HEK293T (cell line): ENCODE measurements at regions not wholly inside any gene's neighbourhood (a gene's known extent, or its start where the extent isn't known, plus 50 kb on each side); places are given as distances from the start of the nearest gene placed in this dataset.

Source experiments
- ARNT ChIP-seq: fragments of 450-650 bp; IDR thresholded peaks from 2 replicates; pipeline ENCODE4 v1.6.1; 2017; ENCODE audit warnings: mild to moderate bottlenecking
- BHLHE40 ChIP-seq: fragments of 450-650 bp; IDR thresholded peaks from 2 replicates; pipeline ENCODE4 v1.6.1; 2016; ENCODE audit warnings: mild to moderate bottlenecking, moderate library complexity, borderline replicate concordance
- FOXM1 ChIP-seq: fragments of 450-650 bp; IDR thresholded peaks from 2 replicates; pipeline ENCODE4 v1.6.1; 2017; ENCODE audit warnings: mild to moderate bottlenecking, borderline replicate concordance
- L3MBTL2 ChIP-seq: fragments of 450-650 bp; conservative IDR thresholded peaks from 2 replicates; pipeline ENCODE4 v1.6.1; 2016; ENCODE audit warnings: mild to moderate bottlenecking
- NFRKB ChIP-seq: fragments of 450-650 bp; IDR thresholded peaks from 2 replicates; pipeline ENCODE4 v1.6.1; 2016; ENCODE audit warnings: mild to moderate bottlenecking, moderate library complexity
- SP1 ChIP-seq: fragments of 450-650 bp; IDR thresholded peaks from 2 replicates; pipeline ENCODE4 v1.6.1; 2017
- SUZ12 ChIP-seq: fragments of 450-650 bp; IDR thresholded peaks from 2 replicates; pipeline ENCODE4 v1.6.1; 2016; ENCODE audit warnings: mild to moderate bottlenecking
- ZNF384 ChIP-seq: fragments of 450-650 bp; IDR thresholded peaks from 2 replicates; pipeline ENCODE4 v1.6.1; 2016

DNA sequence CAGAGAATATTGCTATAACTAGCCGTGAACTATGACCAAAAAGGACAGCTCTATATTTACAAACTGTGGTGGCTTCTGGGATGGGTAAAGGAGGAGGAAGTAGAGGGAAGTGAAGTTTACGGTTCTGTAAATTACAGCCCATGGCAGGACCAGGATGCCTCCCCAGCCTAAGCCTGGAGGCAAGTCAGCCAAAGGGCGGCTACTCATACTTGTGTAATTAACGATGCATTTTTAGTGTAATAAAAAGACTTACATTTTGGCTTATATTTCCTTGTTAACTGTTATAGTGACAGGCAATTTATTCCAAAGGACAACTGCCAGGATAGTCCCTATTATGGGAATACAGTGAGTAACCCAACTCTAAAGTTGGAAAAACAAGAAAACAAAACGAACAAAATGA lies 139.9 kb upstream of the OTUD4 start:
- TF ChIP-seq L3MBTL2 (no peak), ZNF384 (no peak), ARNT (no peak), SP1 (no peak), BHLHE40 (no peak), SUZ12 (no peak), NFRKB (no peak), FOXM1 (no peak)
